Thymus (tissue), 11 donors: ENCODE measurements at regions not wholly inside any gene's neighbourhood (a gene's known extent, or its start where the extent isn't known, plus 50 kb on each side); places are given as distances from the start of the nearest gene placed in this dataset.

ENCODE experiments used
- DNase-seq, 9 donors: peaks; one replicate each; pipeline ENCODE4 v3.0.0-alpha.2; 2013; ENCODE audit warnings: low spot score in 9 of 9, low read depth in 6 of 9, missing footprints in 1 of 9
- H3K27ac ChIP-seq, 2 donors: one replicate each; pipeline ENCODE4 v1.5.1; 2013; ENCODE audit warnings: control low read depth in 1 of 2, low read depth in 1 of 2, low read length in 1 of 2, mild to moderate bottlenecking in 1 of 2, moderate library complexity in 1 of 2
- H3K27me3 ChIP-seq, 2 donors: one replicate each; pipeline ENCODE4 v1.5.1; 2013; ENCODE audit warnings: low read length in 1 of 2; ENCODE audit not compliant: control insufficient read depth in 2 of 2, insufficient read depth in 1 of 2
- H3K36me3 ChIP-seq, 2 donors: one replicate each; pipeline ENCODE4 v1.5.1; 2013; ENCODE audit warnings: low read length in 1 of 2, mild to moderate bottlenecking in 1 of 2, moderate library complexity in 1 of 2; ENCODE audit not compliant: control insufficient read depth in 2 of 2, insufficient read depth in 2 of 2
- H3K4me1 ChIP-seq, 2 donors: one replicate each; pipeline ENCODE4 v1.5.1; 2013; ENCODE audit warnings: low read length in 2 of 2; ENCODE audit not compliant: control insufficient read depth in 2 of 2, insufficient read depth in 2 of 2
- H3K4me3 ChIP-seq, 2 donors: one replicate each; pipeline ENCODE4 v1.5.1; 2013; ENCODE audit warnings: low read length in 2 of 2, control low read depth in 1 of 2, mild to moderate bottlenecking in 1 of 2
- H3K9me3 ChIP-seq, 2 donors: one replicate each; pipeline ENCODE4 v1.5.1; 2013; ENCODE audit warnings: low read length in 1 of 2, mild to moderate bottlenecking in 1 of 2; ENCODE audit not compliant: control insufficient read depth in 2 of 2, insufficient read depth in 1 of 2
- WGBS: extraction: QIAGEN DNeasy Blood & Tissue Kit; methylation state at CpG from one replicate; pipeline ENCODE4 v1.1.7; 2013; 5-methylcytosine and 5-hydroxymethylcytosine counted together
- donor health status: healthy.

DNA sequence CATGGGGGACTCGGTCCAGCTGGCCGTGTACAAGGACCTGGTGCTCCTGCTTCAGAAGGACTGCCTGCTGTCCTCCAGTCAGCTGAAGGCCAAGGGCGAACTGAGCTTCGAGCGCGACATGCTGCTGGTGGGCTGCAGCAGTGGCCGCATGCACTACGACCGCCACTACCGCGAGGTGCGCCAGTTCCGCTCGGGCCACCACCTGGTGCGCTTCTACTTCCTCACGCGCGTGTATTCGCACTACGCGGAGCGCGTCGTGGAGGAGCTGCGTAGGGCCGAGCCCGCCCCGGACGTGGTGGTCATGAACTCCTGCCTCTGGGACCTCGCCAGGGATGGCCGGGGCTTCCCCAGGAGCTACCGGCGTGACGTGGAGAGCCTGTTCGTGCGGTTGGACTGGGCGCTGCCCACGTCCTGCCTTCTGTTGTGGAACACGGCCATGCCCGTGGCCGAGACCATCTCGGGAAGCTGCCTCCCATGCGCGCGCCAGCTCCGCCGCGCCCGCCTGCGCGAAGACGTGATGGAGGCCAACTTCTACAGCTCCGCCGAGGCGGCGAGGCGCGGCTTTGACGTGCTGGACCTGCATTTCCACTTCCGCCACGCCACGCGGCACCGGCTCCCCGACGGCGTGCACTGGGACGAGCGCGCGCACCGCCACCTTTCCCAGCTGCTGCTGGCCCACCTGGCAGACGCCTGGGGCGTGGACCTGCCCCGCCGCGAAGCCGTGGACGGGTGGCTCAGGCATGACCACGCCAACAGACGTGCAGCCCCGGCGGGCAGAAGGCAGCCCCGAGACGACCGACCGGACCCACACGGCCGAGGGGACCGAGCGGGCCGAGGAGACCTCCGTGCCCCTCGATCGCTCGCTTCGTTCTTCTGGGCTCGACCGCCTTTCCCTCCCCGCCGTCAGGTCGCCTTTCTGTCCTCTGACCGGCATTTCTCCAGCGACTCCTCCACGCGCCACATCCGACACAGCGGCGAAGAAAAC is 293.9 kb upstream of the ERBB4 start:
- no peak overlapping the region for H3K4me3 ChIP-seq
- H3K27me3 ChIP-seq = no peaks in the 10 kb centered on the region
- H3K9me3 ChIP-seq = peaks cover 15 to 31% of the 10 kb centered on the region in 2 donors
- H3K4me1 ChIP-seq = no peaks in the 10 kb centered on the region
- H3K27ac ChIP-seq = no peak overlapping the region
- 89% methylated on average over 109 of the region's 109 CpGs for WGBS
- H3K36me3 ChIP-seq = peaks cover 0 to 14% of the 10 kb centered on the region in 2 donors
- DNase-seq = no peak

DNA sequence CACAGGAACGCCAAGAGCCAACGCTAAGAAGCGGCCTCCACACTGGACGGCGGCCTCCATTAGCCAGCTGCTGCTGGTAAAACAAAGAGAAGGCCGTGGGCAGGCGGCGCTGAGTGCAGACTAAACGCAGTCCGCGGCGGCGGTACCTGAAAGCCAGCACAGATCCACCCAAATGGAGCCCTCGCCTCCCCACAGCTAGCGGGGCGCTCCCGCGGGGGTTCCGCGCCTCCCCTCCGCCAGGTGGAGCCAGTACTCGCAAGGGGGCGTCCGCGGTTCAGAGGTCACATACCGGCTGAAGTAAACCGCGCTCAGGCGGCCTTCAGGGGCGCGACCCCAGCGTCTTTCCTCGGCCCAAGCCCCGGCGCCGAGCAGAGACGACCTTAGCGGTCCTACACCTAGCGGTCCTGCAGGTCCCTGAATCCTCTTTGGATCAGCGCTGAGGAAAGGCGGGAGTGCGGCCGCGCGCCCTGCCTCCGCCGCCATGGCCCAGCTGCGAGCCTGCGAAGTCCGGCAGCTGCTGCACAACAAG is 293.1 kb upstream of the ERBB4 start:
- H3K4me3 ChIP-seq = no peak overlapping the region
- WGBS = 95% methylated on average over 50 of the region's 50 CpGs
- peaks cover 0 to 14% of the 10 kb centered on the region in 2 donors for H3K36me3 ChIP-seq
- H3K4me1 ChIP-seq = no peaks in the 10 kb centered on the region
- H3K27me3 ChIP-seq = no peaks in the 10 kb centered on the region
- H3K9me3 ChIP-seq = peaks cover 15 to 31% of the 10 kb centered on the region in 2 donors
- no peak overlapping the region for H3K27ac ChIP-seq
- DNase-seq = no peak

- Histone ChIP-seq H3K4me1 (peaks cover 10% of the 10 kb centered on the region in 2 donors), H3K27ac (no peak overlapping the region), H3K4me3 (no peak overlapping the region), H3K9me3 (no peaks in the 10 kb centered on the region), H3K36me3 (no peaks in the 10 kb centered on the region), H3K27me3 (no peaks in the 10 kb centered on the region)
- 98% methylated on average over 2 of the region's 2 CpGs for WGBS
- DNase-seq = no peak
Measured at GRCh38 chr2:212816267-212816666, 277.7 kb upstream of the ERBB4 start.

- 9% methylated on average over 5 of the region's 5 CpGs for WGBS
- no peak overlapping the region for H3K27ac ChIP-seq
- H3K36me3 ChIP-seq = no peaks in the 10 kb centered on the region
- DNase-seq = peak in 3 of 9 donors; percentile 6 to 18 (median 13)
- H3K4me1 ChIP-seq = peaks cover 10 to 13% of the 10 kb centered on the region in 2 donors
- no peak overlapping the region for H3K4me3 ChIP-seq
- H3K27me3 ChIP-seq = no peaks in the 10 kb centered on the region
- peaks cover 0 to under 1% of the 10 kb centered on the region in 2 donors for H3K9me3 ChIP-seq
Measured at GRCh38 chr2:212815453-212815852, 276.9 kb upstream of the ERBB4 start.

DNA sequence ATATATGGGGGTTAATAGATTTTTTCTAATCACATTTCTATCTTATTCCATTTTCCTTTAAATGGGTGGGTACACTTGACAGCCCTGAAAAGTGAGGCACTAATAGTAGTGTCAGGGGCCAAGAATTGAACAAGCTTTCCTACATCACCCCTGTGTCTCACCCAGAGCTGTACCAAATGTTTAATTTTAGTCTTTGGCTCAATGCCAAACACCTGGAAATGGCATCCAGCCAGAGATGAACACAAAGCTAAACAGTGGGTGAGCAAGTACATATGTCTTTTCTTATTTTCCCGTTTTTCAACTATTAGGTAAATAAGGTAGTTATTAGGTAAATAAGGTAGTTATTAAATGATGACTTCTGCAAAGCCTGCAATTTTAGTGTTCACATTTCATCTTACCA is 276.3 kb upstream of the ERBB4 start:
- no peak overlapping the region for H3K27ac ChIP-seq
- no peaks in the 10 kb centered on the region for H3K27me3 ChIP-seq
- 8% methylated on average over 1 of the region's 1 CpG for WGBS
- no peaks in the 10 kb centered on the region for H3K36me3 ChIP-seq
- no peak overlapping the region for H3K4me3 ChIP-seq
- H3K9me3 ChIP-seq = peaks cover 0 to 2% of the 10 kb centered on the region in 2 donors
- DNase-seq = peak in 4 of 9 donors; percentile 9 to 58 (median 14)
- peaks cover 10 to 13% of the 10 kb centered on the region in 2 donors for H3K4me1 ChIP-seq

- H3K4me1 ChIP-seq = peaks cover 10 to 13% of the 10 kb centered on the region in 2 donors
- 93% methylated on average over 1 of the region's 1 CpG for WGBS
- H3K9me3 ChIP-seq = peaks cover 0 to 2% of the 10 kb centered on the region in 2 donors
- no peaks in the 10 kb centered on the region for H3K27me3 ChIP-seq
- no peak overlapping the region for H3K27ac ChIP-seq
- no peak overlapping the region for H3K4me3 ChIP-seq
- peak in 1 of 9 donors; percentile 5 for DNase-seq
- H3K36me3 ChIP-seq = no peaks in the 10 kb centered on the region
Measured at GRCh38 chr2:212811921-212812320, 273.3 kb upstream of the ERBB4 start.

- Histone ChIP-seq H3K9me3 (peaks cover 0 to 2% of the 10 kb centered on the region in 2 donors), H3K36me3 (no peaks in the 10 kb centered on the region), H3K4me1 (peaks cover 10 to 13% of the 10 kb centered on the region in 2 donors), H3K27ac (no peak overlapping the region), H3K27me3 (no peaks in the 10 kb centered on the region), H3K4me3 (no peak overlapping the region)
- 45% methylated on average over 3 of the region's 3 CpGs for WGBS
- peak in 4 of 9 donors; percentile 19 to 44 (median 22) for DNase-seq
Measured at GRCh38 chr2:212811036-212811805, 272.6 kb upstream of the ERBB4 start.

DNA sequence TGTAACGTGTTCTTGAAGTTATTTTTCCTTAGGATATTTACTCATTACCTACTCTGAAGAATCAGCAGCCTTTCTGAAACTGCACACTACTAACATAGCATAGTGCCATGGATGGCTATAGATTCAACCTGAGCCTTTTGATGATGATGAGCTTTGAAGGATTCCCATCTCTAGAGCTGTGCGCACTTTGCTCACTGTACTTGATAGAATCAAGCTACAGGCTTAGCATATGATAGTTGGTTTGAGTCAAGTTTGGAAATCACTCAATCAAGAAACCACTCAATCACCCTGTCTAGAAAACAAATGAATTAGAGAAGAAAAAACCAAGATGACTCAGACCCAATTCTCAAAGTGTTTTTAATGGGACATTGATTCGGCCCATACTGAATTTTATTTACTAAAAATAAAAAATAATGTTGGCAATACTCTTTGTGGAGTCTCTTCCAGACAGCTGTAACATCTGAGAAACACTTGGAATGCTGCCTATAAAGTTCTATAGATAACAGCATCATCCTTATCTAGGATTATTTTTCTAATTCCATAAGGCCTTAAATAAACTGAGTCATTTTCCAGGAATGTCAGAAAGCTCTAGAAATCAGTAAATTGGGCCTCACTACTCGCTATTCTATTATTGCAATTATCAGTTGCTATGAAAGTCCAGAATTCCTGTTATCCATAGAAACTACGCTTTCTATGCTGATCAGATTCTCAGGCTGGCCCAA is 259.0 kb upstream of the ERBB4 start:
- Histone ChIP-seq H3K27me3 (no peaks in the 10 kb centered on the region), H3K36me3 (no peaks in the 10 kb centered on the region), H3K4me1 (no peaks in the 10 kb centered on the region), H3K9me3 (no peaks in the 10 kb centered on the region), H3K4me3 (no peak overlapping the region), H3K27ac (no peak overlapping the region)
- no peak for DNase-seq
- 96% methylated on average over 5 of the region's 5 CpGs for WGBS
